ENCODE measurements at regions not wholly inside any gene's neighbourhood (a gene's known extent, or its start where the extent isn't known, plus 50 kb on each side); places are given as distances from the start of the nearest gene placed in this dataset.

- H3K27me3 ChIP-seq (ENCODE audit: control insufficient read depth in 3 of 3, insufficient read depth in 3 of 3, low read length in 2 of 3), result no peaks in the 10 kb centered on the region
- H3K4me1 ChIP-seq (ENCODE audit: control insufficient read depth in 5 of 5, insufficient read depth in 5 of 5, low read length in 5 of 5), result peaks cover 0 to 18% (median 0%) of the 10 kb centered on the region in 5 donors
- H3K9ac ChIP-seq (ENCODE audit: insufficient read depth in 1 of 2, low read length in 2 of 2), result no peak overlapping the region
- H3K27ac ChIP-seq (ENCODE audit: low read depth in 1 of 2, low read length in 1 of 2), result no peak overlapping the region
- TF ChIP-seq CTCF (IDR thresholded peaks at IDR 0.05; ENCODE audit: control extremely low read depth, extremely low read depth), result no peak
- DNase-seq (peak in 2 of 3 donors; percentile 26 to 45), ATAC-seq (ENCODE audit: insufficient read depth, low FRiP score) (peak; percentile 55)
- 40 to 62% methylated on average over 16 of the region's 16 CpGs for WGBS, 2 donors
- H3K9me3 ChIP-seq (ENCODE audit: control insufficient read depth in 4 of 4, insufficient read depth in 3 of 4, low read length in 3 of 4), result peaks cover 0 to 2% (median 0%) of the 10 kb centered on the region in 4 donors
- H3K36me3 ChIP-seq (ENCODE audit: control insufficient read depth in 4 of 4, insufficient read depth in 4 of 4, low read length in 4 of 4), result no peaks in the 10 kb centered on the region
- H3K4me3 ChIP-seq, result no peak overlapping the region
Measured at GRCh38 chr16:50458667-50459495, 89.3 kb upstream of the NKD1 start.

GRCh38 chr16:50457979-50458491 lies 89.2 kb upstream of the BRD7 start:
- peak in 2 of 3 donors; percentile 35 to 46 for DNase-seq
- H3K27me3 ChIP-seq (ENCODE audit: control insufficient read depth in 3 of 3, insufficient read depth in 3 of 3, low read length in 2 of 3), result no peaks in the 10 kb centered on the region
- no peak overlapping the region for H3K9ac ChIP-seq (ENCODE audit: insufficient read depth in 1 of 2, low read length in 2 of 2)
- peaks cover 0 to 2% (median 0%) of the 10 kb centered on the region in 4 donors for H3K9me3 ChIP-seq (ENCODE audit: control insufficient read depth in 4 of 4, insufficient read depth in 3 of 4, low read length in 3 of 4)
- no peak for ATAC-seq (ENCODE audit: insufficient read depth, low FRiP score)
- H3K36me3 ChIP-seq (ENCODE audit: control insufficient read depth in 4 of 4, insufficient read depth in 4 of 4, low read length in 4 of 4), result no peaks in the 10 kb centered on the region
- 70 to 75% methylated on average over 5 of the region's 5 CpGs for WGBS, 2 donors
- no peak for TF ChIP-seq CTCF (IDR thresholded peaks at IDR 0.05; ENCODE audit: control extremely low read depth, extremely low read depth)
- H3K4me1 ChIP-seq (ENCODE audit: control insufficient read depth in 5 of 5, insufficient read depth in 5 of 5, low read length in 5 of 5), result peaks cover 0 to 18% (median 0%) of the 10 kb centered on the region in 5 donors
- no peak overlapping the region for H3K4me3 ChIP-seq
- no peak overlapping the region for H3K27ac ChIP-seq (ENCODE audit: low read depth in 1 of 2, low read length in 1 of 2)

- no peak for TF ChIP-seq CTCF (IDR thresholded peaks at IDR 0.05; ENCODE audit: control extremely low read depth, extremely low read depth)
- peaks cover 0 to 18% (median 0%) of the 10 kb centered on the region in 5 donors for H3K4me1 ChIP-seq (ENCODE audit: control insufficient read depth in 5 of 5, insufficient read depth in 5 of 5, low read length in 5 of 5)
- no peaks in the 10 kb centered on the region for H3K27me3 ChIP-seq (ENCODE audit: control insufficient read depth in 3 of 3, insufficient read depth in 3 of 3, low read length in 2 of 3)
- H3K27ac ChIP-seq (ENCODE audit: low read depth in 1 of 2, low read length in 1 of 2), result no peak overlapping the region
- H3K9ac ChIP-seq (ENCODE audit: insufficient read depth in 1 of 2, low read length in 2 of 2), result no peak overlapping the region
- DNase-seq (no peak), ATAC-seq (ENCODE audit: insufficient read depth, low FRiP score) (no peak)
- no peaks in the 10 kb centered on the region for H3K36me3 ChIP-seq (ENCODE audit: control insufficient read depth in 4 of 4, insufficient read depth in 4 of 4, low read length in 4 of 4)
- no peak overlapping the region for H3K4me3 ChIP-seq
- WGBS, 2 donors, result 34 to 54% methylated on average over 4 of the region's 4 CpGs
- peaks cover 0 to 2% (median 0%) of the 10 kb centered on the region in 4 donors for H3K9me3 ChIP-seq (ENCODE audit: control insufficient read depth in 4 of 4, insufficient read depth in 3 of 4, low read length in 3 of 4)
Measured at GRCh38 chr16:50457423-50457822, 88.6 kb upstream of the BRD7 start.
